ENCODE measurements at regions not wholly inside any gene's neighbourhood (a gene's known extent, or its start where the extent isn't known, plus 50 kb on each side); places are given as distances from the start of the nearest gene placed in this dataset.

DNA sequence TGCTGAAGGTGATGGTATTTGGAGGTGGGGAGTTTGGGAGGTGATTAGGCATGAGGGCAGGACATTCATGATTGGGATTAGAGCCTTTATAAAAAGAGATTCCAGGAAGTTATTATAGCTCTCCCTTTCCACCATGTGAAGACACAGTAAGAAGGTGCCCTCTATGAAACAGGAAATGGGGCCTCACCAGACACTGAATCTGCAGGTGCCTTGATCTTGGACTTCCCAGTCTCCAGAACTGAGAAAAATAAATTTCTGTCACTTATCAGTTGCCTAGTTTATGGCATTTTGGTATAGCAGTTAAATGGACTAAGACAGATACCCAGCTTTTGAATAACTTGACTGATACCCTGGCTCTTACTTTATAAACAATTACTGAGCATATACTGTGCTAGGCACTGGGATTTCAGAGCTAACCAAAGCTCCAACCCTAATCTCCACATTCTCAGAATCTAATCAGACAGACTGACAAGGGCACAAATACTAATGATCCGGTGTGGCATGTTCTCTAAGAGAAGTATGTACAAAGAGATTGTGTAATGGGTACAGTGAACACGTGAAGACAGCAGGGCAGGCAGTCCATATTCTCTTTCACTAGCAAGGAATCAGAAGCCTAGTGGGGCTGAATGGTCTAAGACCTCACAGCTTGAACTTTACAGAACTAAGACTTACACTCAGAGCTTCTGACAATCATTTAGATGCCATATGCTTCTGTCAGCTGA is 343.1 kb downstream of the WDR72 start:
- Histone ChIP-seq H3K4me2 (ENCODE audit: low read length) (no peak overlapping the region), H3K9ac (ENCODE audit: low read length) (no peak overlapping the region), H3K4me3 (ENCODE audit: low read length) (no peak overlapping the region), H3K9me3 (ENCODE audit: insufficient read depth, low read length) (no peaks in the 10 kb centered on the region), H3K27ac (ENCODE audit: low read length) (no peak overlapping the region), H3K36me3 (replicated peaks; ENCODE audit: low read depth, low read length) (no peaks in the 10 kb centered on the region), H3K27me3 (ENCODE audit: low read depth, low read length) (no peaks in the 10 kb centered on the region; the same call in 1 of the 2 replicates), H2AFZ (ENCODE audit: low read depth, low read length) (no peak overlapping the region), H3K79me2 (ENCODE audit: low read length) (no peaks in the 10 kb centered on the region), H4K20me1 (ENCODE audit: insufficient read depth, low read length) (no peaks in the 10 kb centered on the region), H3K4me1 (ENCODE audit: low read length) (no peaks in the 10 kb centered on the region)
- TF ChIP-seq EZH2phosphoT487 (IDR thresholded peaks at IDR 0.05; ENCODE audit: low read depth): no peak
- TF ChIP-seq, protein P1, sequence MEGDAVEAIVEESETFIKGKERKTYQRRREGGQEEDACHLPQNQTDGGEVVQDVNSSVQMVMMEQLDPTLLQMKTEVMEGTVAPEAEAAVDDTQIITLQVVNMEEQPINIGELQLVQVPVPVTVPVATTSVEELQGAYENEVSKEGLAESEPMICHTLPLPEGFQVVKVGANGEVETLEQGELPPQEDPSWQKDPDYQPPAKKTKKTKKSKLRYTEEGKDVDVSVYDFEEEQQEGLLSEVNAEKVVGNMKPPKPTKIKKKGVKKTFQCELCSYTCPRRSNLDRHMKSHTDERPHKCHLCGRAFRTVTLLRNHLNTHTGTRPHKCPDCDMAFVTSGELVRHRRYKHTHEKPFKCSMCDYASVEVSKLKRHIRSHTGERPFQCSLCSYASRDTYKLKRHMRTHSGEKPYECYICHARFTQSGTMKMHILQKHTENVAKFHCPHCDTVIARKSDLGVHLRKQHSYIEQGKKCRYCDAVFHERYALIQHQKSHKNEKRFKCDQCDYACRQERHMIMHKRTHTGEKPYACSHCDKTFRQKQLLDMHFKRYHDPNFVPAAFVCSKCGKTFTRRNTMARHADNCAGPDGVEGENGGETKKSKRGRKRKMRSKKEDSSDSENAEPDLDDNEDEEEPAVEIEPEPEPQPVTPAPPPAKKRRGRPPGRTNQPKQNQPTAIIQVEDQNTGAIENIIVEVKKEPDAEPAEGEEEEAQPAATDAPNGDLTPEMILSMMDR (IDR thresholded peaks at IDR 0.05; ENCODE audit: low read depth, low read length): no peak

DNA sequence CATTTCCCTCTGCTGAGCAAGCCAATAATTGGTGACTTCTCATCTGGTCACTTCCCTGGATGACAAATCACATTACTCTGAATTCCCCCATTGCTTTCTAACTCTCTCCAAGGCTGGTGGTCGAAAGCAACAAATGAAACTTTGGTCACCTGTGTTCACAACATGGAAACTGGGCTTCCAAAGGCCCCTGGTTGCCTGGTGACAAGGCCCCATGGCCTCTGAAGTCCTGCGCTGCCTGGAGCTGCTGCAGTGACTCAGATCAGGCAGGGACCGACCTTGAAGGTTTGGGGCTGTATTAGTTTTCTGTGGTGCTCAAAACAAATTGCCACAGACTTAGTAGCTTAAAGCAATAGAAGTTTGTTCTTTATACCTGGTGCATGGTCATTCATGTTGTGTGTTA is 345.3 kb downstream of the WDR72 start:
- H3K4me3 ChIP-seq (ENCODE audit: low read length): no peak overlapping the region
- no peak overlapping the region for H3K27ac ChIP-seq (ENCODE audit: low read length)
- no peaks in the 10 kb centered on the region for H3K9me3 ChIP-seq (ENCODE audit: insufficient read depth, low read length)
- H2AFZ ChIP-seq (ENCODE audit: low read depth, low read length): no peak overlapping the region
- no peaks in the 10 kb centered on the region for H3K4me1 ChIP-seq (ENCODE audit: low read length)
- H3K79me2 ChIP-seq (ENCODE audit: low read length): no peaks in the 10 kb centered on the region
- no peak overlapping the region for H3K4me2 ChIP-seq (ENCODE audit: low read length)
- H3K9ac ChIP-seq (ENCODE audit: low read length): no peak overlapping the region
- no peaks in the 10 kb centered on the region; the same call in 1 of the 2 replicates for H3K27me3 ChIP-seq (ENCODE audit: low read depth, low read length)
- no peaks in the 10 kb centered on the region for H4K20me1 ChIP-seq (ENCODE audit: insufficient read depth, low read length)
- H3K36me3 ChIP-seq (replicated peaks; ENCODE audit: low read depth, low read length): no peaks in the 10 kb centered on the region
- TF ChIP-seq, protein P1 (IDR thresholded peaks at IDR 0.05; ENCODE audit: low read depth, low read length): no peak
- no peak for TF ChIP-seq EZH2phosphoT487 (IDR thresholded peaks at IDR 0.05; ENCODE audit: low read depth)

- Histone ChIP-seq H3K4me2 (ENCODE audit: low read length) (no peak overlapping the region), H4K20me1 (ENCODE audit: insufficient read depth, low read length) (no peaks in the 10 kb centered on the region), H3K9me3 (ENCODE audit: insufficient read depth, low read length) (no peaks in the 10 kb centered on the region), H3K4me3 (ENCODE audit: low read length) (no peak overlapping the region), H2AFZ (ENCODE audit: low read depth, low read length) (no peak overlapping the region), H3K27ac (ENCODE audit: low read length) (no peak overlapping the region), H3K27me3 (ENCODE audit: low read depth, low read length) (no peaks in the 10 kb centered on the region; the same call in 1 of the 2 replicates), H3K4me1 (ENCODE audit: low read length) (no peaks in the 10 kb centered on the region), H3K9ac (ENCODE audit: low read length) (no peak overlapping the region), H3K36me3 (replicated peaks; ENCODE audit: low read depth, low read length) (no peaks in the 10 kb centered on the region), H3K79me2 (ENCODE audit: low read length) (no peaks in the 10 kb centered on the region)
- TF ChIP-seq, protein P1 (IDR thresholded peaks at IDR 0.05; ENCODE audit: low read depth, low read length): no peak
- no peak for TF ChIP-seq EZH2phosphoT487 (IDR thresholded peaks at IDR 0.05; ENCODE audit: low read depth)
These were observed 346.9 kb downstream of the WDR72 start for GRCh38 chr15:53412542-53412941.

DNA sequence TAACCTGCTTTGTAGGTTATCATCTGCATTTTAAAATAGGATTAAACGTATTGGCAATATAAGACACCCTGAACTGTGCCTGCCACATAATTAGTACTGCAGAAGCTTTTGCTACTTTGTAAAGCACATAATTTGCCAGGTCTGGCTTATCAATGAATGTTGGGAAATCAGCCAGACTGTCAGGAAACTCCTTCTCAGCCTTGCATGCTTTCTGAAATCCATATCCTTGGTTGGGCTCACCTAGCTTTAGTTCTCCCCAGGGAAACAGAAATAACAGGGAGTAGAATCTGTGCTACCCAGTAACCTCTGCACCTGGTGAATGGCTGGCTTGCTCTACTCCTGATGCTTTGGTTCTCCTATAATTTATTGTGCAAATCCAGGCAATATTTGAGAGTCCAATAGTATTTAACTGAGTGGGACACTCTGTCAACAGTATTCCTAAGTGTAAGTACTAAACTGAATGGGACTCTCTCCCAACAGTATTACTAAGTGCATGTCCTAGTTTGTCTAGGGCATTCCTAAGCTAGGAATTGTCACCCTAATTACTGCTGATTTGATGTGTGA is 354.5 kb downstream of the WDR72 start:
- Histone ChIP-seq H3K9me3 (ENCODE audit: insufficient read depth, low read length) (no peaks in the 10 kb centered on the region), H3K4me2 (ENCODE audit: low read length) (no peak overlapping the region), H3K36me3 (replicated peaks; ENCODE audit: low read depth, low read length) (no peaks in the 10 kb centered on the region), H3K9ac (ENCODE audit: low read length) (no peak overlapping the region), H4K20me1 (ENCODE audit: insufficient read depth, low read length) (no peaks in the 10 kb centered on the region), H3K4me1 (ENCODE audit: low read length) (peaks cover 13% of the 10 kb centered on the region), H3K4me3 (ENCODE audit: low read length) (no peak overlapping the region), H3K79me2 (ENCODE audit: low read length) (no peaks in the 10 kb centered on the region), H3K27me3 (ENCODE audit: low read depth, low read length) (peaks cover 15% of the 10 kb centered on the region), H2AFZ (ENCODE audit: low read depth, low read length) (no peak overlapping the region), H3K27ac (ENCODE audit: low read length) (no peak overlapping the region)
- no peak for TF ChIP-seq EZH2phosphoT487 (IDR thresholded peaks at IDR 0.05; ENCODE audit: low read depth)
- TF ChIP-seq, protein P1 (IDR thresholded peaks at IDR 0.05; ENCODE audit: low read depth, low read length): no peak
